ENCODE measurements at regions not wholly inside any gene's neighbourhood (a gene's known extent, or its start where the extent isn't known, plus 50 kb on each side); places are given as distances from the start of the nearest gene placed in this dataset.

- Mint-ChIP-seq H3K4me3 (no peak overlapping the region), H3K36me3 (ENCODE audit: low read depth) (no peaks in the 10 kb centered on the region), H3K27ac (no peak overlapping the region), H3K4me1 (ENCODE audit: low read depth) (no peaks in the 10 kb centered on the region), H3K9me3 (peaks cover 2% of the 10 kb centered on the region), H3K27me3 (peaks cover 5% of the 10 kb centered on the region)
- POLR2A ChIA-PET: no interaction called here
- intact Hi-C loops (cut with DNase I, micrococcal nuclease): no loop called here
- Histone ChIP-seq H3K4me1 (ENCODE audit: insufficient read depth, low read length) (no peaks in the 10 kb centered on the region), H3K27me3 (ENCODE audit: control insufficient read depth in 1 of 2, insufficient read depth in 2 of 2, low read length in 2 of 2) (peaks cover 0 to 6% of the 10 kb centered on the region in 2 experiments), H3K4me3 (ENCODE audit: low read length) (no peak overlapping the region), H3K36me3 (ENCODE audit: insufficient read depth, low read length) (no peaks in the 10 kb centered on the region), H3K9me3 (ENCODE audit: control insufficient read depth in 1 of 2, insufficient read depth in 1 of 2, low read length in 2 of 2) (peaks cover 9 to 13% of the 10 kb centered on the region in 2 experiments), H3K27ac (ENCODE audit: low read depth in 1 of 2, low read length in 2 of 2) (no peak overlapping the region)
- CTCF ChIA-PET: no interaction called here
- no peak for TF ChIP-seq CTCF (IDR thresholded peaks at IDR 0.05)
- ATAC-seq (ENCODE audit: poor library complexity) (no peak), DNase-seq (no peak)
Measured at GRCh38 chr10:30207485-30208052, 141.5 kb downstream of the MTPAP start.

GRCh38 chr10:30200017-30200415, 140.6 kb upstream of the JCAD start:
- Histone ChIP-seq H3K27ac (ENCODE audit: low read depth in 1 of 2, low read length in 2 of 2) (no peak overlapping the region), H3K9me3 (ENCODE audit: control insufficient read depth in 1 of 2, insufficient read depth in 1 of 2, low read length in 2 of 2) (peaks cover 9% of the 10 kb centered on the region in 2 experiments), H3K4me1 (ENCODE audit: insufficient read depth, low read length) (no peaks in the 10 kb centered on the region), H3K4me3 (ENCODE audit: low read length) (no peak overlapping the region), H3K36me3 (ENCODE audit: insufficient read depth, low read length) (no peaks in the 10 kb centered on the region), H3K27me3 (ENCODE audit: control insufficient read depth in 1 of 2, insufficient read depth in 2 of 2, low read length in 2 of 2) (peaks cover 0 to 6% of the 10 kb centered on the region in 2 experiments)
- H3K36me3 Mint-ChIP-seq (ENCODE audit: low read depth): no peaks in the 10 kb centered on the region
- H3K9me3 Mint-ChIP-seq: peaks cover 2% of the 10 kb centered on the region
- H3K4me1 Mint-ChIP-seq (ENCODE audit: low read depth): no peaks in the 10 kb centered on the region
- ChIA-PET POLR2A (no interaction called here), CTCF (no interaction called here)
- intact Hi-C loops (cut with DNase I, micrococcal nuclease): no loop called here
- ATAC-seq (ENCODE audit: poor library complexity) (no peak), DNase-seq (no peak)
- H3K4me3 Mint-ChIP-seq: no peak overlapping the region
- peaks cover 20% of the 10 kb centered on the region for H3K27me3 Mint-ChIP-seq
- no peak for TF ChIP-seq CTCF (IDR thresholded peaks at IDR 0.05)
- no peak overlapping the region for H3K27ac Mint-ChIP-seq

- Mint-ChIP-seq H3K27me3 (peaks cover 20% of the 10 kb centered on the region), H3K4me1 (ENCODE audit: low read depth) (no peaks in the 10 kb centered on the region), H3K9me3 (peaks cover 2% of the 10 kb centered on the region), H3K27ac (no peak overlapping the region), H3K4me3 (no peak overlapping the region), H3K36me3 (ENCODE audit: low read depth) (no peaks in the 10 kb centered on the region)
- H3K4me1 ChIP-seq (ENCODE audit: insufficient read depth, low read length): no peaks in the 10 kb centered on the region
- H3K27ac ChIP-seq (ENCODE audit: low read depth in 1 of 2, low read length in 2 of 2): no peak overlapping the region
- no peaks in the 10 kb centered on the region for H3K36me3 ChIP-seq (ENCODE audit: insufficient read depth, low read length)
- POLR2A ChIA-PET: no interaction called here
- H3K27me3 ChIP-seq (ENCODE audit: control insufficient read depth in 1 of 2, insufficient read depth in 2 of 2, low read length in 2 of 2): peaks cover 0 to 6% of the 10 kb centered on the region in 2 experiments
- DNase-seq (no peak), ATAC-seq (ENCODE audit: poor library complexity) (no peak)
- CTCF ChIA-PET: no interaction called here
- no peak overlapping the region for H3K4me3 ChIP-seq (ENCODE audit: low read length)
- TF ChIP-seq CTCF (IDR thresholded peaks at IDR 0.05): no peak
- intact Hi-C loops (cut with DNase I, micrococcal nuclease): no loop called here
- peaks cover 9% of the 10 kb centered on the region in 2 experiments for H3K9me3 ChIP-seq (ENCODE audit: control insufficient read depth in 1 of 2, insufficient read depth in 1 of 2, low read length in 2 of 2)
Measured at GRCh38 chr10:30199376-30200016, 140.1 kb upstream of the JCAD start.

Data from CD4-positive, alpha-beta T cell (primary cell).